ENCODE measurements at regions not wholly inside any gene's neighbourhood (a gene's known extent, or its start where the extent isn't known, plus 50 kb on each side); places are given as distances from the start of the nearest gene placed in this dataset.

DNA sequence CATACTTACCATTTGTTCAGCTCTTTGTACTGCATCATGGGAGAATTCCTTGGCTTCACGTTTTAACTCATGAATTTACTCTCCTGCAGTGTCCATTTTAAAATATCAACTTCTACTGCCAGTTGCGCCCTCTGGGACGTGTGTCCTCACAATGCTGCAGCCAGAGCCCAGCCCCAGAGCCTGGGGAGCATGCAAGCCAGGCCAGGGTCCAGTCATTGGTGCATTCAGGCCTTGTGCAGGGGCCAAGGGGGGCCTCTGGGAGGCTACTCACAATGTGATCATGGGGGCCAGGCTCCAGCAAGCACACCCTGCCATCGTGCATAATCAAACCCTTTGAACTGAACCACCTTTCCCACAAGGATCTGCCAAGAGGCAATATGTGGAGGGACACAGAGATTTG is 105.6 kb upstream of the CCDC112 start:
- no peak for DNase-seq (ENCODE audit: extremely low read depth, insufficient read length)
- TF ChIP-seq, protein P1, sequence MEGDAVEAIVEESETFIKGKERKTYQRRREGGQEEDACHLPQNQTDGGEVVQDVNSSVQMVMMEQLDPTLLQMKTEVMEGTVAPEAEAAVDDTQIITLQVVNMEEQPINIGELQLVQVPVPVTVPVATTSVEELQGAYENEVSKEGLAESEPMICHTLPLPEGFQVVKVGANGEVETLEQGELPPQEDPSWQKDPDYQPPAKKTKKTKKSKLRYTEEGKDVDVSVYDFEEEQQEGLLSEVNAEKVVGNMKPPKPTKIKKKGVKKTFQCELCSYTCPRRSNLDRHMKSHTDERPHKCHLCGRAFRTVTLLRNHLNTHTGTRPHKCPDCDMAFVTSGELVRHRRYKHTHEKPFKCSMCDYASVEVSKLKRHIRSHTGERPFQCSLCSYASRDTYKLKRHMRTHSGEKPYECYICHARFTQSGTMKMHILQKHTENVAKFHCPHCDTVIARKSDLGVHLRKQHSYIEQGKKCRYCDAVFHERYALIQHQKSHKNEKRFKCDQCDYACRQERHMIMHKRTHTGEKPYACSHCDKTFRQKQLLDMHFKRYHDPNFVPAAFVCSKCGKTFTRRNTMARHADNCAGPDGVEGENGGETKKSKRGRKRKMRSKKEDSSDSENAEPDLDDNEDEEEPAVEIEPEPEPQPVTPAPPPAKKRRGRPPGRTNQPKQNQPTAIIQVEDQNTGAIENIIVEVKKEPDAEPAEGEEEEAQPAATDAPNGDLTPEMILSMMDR (IDR thresholded peaks at IDR 0.05; ENCODE audit: insufficient read depth, low read length, poor library complexity, severe bottlenecking): no peak
- Histone ChIP-seq H3K27me3 (replicated peaks; ENCODE audit: control insufficient read depth, insufficient read depth, low read length) (no peaks in the 10 kb centered on the region), H3K4me3 (replicated peaks; ENCODE audit: low read depth, low read length) (no peak overlapping the region), H3K36me3 (ENCODE audit: control insufficient read depth, insufficient read depth, low read length) (no peaks in the 10 kb centered on the region)

DNA sequence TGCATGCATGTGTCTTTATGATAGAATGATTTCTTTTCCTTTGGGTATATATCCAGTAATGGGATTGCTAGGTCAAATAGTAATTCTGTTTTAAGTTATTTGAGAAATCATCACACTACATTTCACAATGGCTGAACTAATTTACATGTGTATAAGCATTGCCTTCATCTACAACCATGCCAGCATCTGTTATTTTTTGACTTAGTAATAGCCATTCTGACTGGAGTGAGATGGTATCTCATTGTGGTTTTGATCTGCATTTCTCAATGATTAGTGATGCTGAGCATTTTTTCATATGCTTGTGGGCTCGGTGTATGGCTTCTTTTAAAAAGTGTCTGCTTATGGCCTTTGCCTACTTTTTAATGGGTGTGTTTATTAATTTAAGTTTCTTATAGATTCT is 102.3 kb upstream of the CCDC112 start:
- no peaks in the 10 kb centered on the region for H3K36me3 ChIP-seq (ENCODE audit: control insufficient read depth, insufficient read depth, low read length)
- H3K4me3 ChIP-seq (replicated peaks; ENCODE audit: low read depth, low read length): no peak overlapping the region
- TF ChIP-seq, protein P1 (IDR thresholded peaks at IDR 0.05; ENCODE audit: insufficient read depth, low read length, poor library complexity, severe bottlenecking): no peak
- H3K27me3 ChIP-seq (replicated peaks; ENCODE audit: control insufficient read depth, insufficient read depth, low read length): no peaks in the 10 kb centered on the region
- DNase-seq (ENCODE audit: extremely low read depth, insufficient read length): no peak

DNA sequence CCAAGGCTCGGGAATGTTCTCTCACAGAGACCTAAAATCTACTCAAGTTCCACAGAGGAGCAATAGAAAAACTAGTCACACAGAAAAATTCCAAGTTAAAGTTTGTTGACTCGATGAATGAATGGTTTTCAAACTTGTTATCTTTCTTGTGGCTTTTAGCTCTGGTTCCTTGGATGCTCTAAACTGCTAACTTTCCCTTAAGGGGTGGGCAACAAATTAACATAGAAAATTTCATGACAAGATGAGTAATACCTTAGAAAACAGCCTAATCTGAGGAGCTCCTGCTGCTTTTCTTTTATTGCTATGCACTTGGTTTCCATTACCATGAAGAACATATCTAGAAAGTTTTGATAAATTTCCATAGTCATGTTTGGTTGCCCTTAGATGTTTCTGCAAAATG is 100.2 kb upstream of the CCDC112 start:
- no peaks in the 10 kb centered on the region for H3K27me3 ChIP-seq (replicated peaks; ENCODE audit: control insufficient read depth, insufficient read depth, low read length)
- H3K4me3 ChIP-seq (replicated peaks; ENCODE audit: low read depth, low read length): no peak overlapping the region
- no peak for DNase-seq (ENCODE audit: extremely low read depth, insufficient read length)
- no peaks in the 10 kb centered on the region for H3K36me3 ChIP-seq (ENCODE audit: control insufficient read depth, insufficient read depth, low read length)
- TF ChIP-seq, protein P1 (IDR thresholded peaks at IDR 0.05; ENCODE audit: insufficient read depth, low read length, poor library complexity, severe bottlenecking): no peak

DNA sequence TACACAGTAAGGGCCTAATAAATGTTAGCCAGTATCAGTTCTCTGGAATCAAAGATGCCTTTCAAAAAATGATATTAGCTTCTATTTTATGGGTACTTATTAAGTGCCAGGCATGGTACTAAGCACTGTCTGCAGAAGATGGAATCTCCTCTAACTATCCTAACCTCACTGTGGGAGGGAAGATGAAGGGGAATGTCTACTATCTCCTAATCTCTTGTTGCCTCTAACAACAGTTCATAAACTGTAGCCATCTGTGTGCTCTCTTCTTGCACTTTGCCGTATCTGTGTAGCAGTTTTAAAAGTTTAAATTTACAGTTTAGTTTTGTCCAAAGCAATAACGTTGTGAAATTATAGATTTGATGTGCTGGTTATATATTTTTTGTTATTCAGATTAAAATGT is 99.6 kb upstream of the CCDC112 start:
- DNase-seq (ENCODE audit: extremely low read depth, insufficient read length): no peak
- Histone ChIP-seq H3K27me3 (replicated peaks; ENCODE audit: control insufficient read depth, insufficient read depth, low read length) (no peaks in the 10 kb centered on the region), H3K4me3 (replicated peaks; ENCODE audit: low read depth, low read length) (no peak overlapping the region), H3K36me3 (ENCODE audit: control insufficient read depth, insufficient read depth, low read length) (no peaks in the 10 kb centered on the region)
- TF ChIP-seq, protein P1 (IDR thresholded peaks at IDR 0.05; ENCODE audit: insufficient read depth, low read length, poor library complexity, severe bottlenecking): no peak

DNA sequence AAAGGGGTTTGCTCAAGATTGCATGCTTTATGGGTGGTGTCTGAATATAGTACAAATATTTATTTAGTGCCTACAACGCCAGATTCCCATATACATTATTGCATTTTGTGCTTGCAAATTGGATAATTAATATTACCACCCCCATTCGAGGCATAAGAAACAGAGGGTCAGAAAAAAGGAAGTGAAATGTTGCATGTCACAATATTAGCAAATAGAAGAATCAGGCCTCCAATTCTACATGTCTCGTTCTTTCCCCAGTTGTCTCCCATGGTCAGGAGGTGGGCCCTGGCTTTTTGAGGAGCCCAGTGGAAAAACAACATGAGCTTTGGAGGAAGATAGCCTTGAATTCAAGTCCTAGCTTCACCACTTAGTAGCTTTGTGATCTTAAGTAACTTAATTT is 98.1 kb upstream of the CCDC112 start:
- DNase-seq (ENCODE audit: extremely low read depth, insufficient read length): no peak
- H3K4me3 ChIP-seq (replicated peaks; ENCODE audit: low read depth, low read length): no peak overlapping the region
- H3K27me3 ChIP-seq (replicated peaks; ENCODE audit: control insufficient read depth, insufficient read depth, low read length): no peaks in the 10 kb centered on the region
- TF ChIP-seq, protein P1 (IDR thresholded peaks at IDR 0.05; ENCODE audit: insufficient read depth, low read length, poor library complexity, severe bottlenecking): no peak
- H3K36me3 ChIP-seq (ENCODE audit: control insufficient read depth, insufficient read depth, low read length): no peaks in the 10 kb centered on the region

DNA sequence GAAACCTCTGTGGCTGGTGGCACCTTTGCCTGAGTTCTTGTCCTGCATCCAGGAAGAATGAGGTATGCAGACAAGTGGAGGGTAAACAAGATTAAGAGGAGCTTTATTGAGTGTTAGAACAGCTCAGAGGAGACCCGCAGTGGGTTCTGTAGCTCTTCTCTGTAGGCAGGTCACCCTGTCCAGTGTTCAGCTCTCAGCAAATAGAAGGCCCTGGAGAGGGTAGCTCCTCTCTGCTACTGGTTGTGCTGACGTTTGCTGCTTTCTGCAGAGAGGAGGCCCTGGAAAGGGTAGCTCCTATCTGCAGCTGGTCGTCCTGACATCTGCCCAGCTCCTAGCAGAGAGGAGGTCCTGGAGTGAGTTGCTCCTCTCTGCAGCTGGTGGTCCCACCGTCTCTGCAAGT is 96.8 kb upstream of the CCDC112 start:
- DNase-seq (ENCODE audit: extremely low read depth, insufficient read length): no peak
- no peaks in the 10 kb centered on the region for H3K36me3 ChIP-seq (ENCODE audit: control insufficient read depth, insufficient read depth, low read length)
- TF ChIP-seq, protein P1 (IDR thresholded peaks at IDR 0.05; ENCODE audit: insufficient read depth, low read length, poor library complexity, severe bottlenecking): no peak
- H3K4me3 ChIP-seq (replicated peaks; ENCODE audit: low read depth, low read length): no peak overlapping the region
- H3K27me3 ChIP-seq (replicated peaks; ENCODE audit: control insufficient read depth, insufficient read depth, low read length): no peaks in the 10 kb centered on the region
